ENCODE measurements at regions not wholly inside any gene's neighbourhood (a gene's known extent, or its start where the extent isn't known, plus 50 kb on each side); places are given as distances from the start of the nearest gene placed in this dataset.
"Not testable (repeated sequence)": the region's sequence is repeated elsewhere in the genome, so short reads cannot be mapped to it uniquely, and the experiment has no call there.

DNA sequence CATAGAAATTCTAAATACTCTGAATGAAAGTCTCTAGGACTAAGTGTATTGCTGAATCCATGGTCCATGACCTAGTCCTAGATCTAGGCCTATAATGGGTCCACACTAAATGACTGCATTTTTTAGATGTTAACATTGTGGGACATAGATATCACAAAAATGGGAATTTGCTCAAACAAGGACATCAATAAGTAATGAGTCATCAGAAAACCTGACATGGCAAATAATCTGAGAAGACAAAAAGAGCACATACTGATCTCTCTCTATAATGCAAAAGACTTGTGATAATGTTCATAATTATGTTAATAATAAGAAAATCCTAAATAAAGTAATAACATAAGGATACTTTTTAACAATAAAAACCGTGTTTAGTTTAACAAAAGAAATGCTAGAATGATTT, 1168.4 kb downstream of the FSCB start:
- TF ChIP-seq, protein P1, sequence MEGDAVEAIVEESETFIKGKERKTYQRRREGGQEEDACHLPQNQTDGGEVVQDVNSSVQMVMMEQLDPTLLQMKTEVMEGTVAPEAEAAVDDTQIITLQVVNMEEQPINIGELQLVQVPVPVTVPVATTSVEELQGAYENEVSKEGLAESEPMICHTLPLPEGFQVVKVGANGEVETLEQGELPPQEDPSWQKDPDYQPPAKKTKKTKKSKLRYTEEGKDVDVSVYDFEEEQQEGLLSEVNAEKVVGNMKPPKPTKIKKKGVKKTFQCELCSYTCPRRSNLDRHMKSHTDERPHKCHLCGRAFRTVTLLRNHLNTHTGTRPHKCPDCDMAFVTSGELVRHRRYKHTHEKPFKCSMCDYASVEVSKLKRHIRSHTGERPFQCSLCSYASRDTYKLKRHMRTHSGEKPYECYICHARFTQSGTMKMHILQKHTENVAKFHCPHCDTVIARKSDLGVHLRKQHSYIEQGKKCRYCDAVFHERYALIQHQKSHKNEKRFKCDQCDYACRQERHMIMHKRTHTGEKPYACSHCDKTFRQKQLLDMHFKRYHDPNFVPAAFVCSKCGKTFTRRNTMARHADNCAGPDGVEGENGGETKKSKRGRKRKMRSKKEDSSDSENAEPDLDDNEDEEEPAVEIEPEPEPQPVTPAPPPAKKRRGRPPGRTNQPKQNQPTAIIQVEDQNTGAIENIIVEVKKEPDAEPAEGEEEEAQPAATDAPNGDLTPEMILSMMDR (IDR thresholded peaks at IDR 0.05): no peak
- TF ChIP-seq TCF7L2 (IDR thresholded peaks at IDR 0.05; ENCODE audit: low read depth, low read length): no peak
- no peak for TF ChIP-seq REST (IDR thresholded peaks at IDR 0.05; ENCODE audit: insufficient read depth in 1 of 2, low read depth in 2 of 2, low read length in 1 of 2)
- no peak for TF ChIP-seq POLR2AphosphoS5 (IDR thresholded peaks at IDR 0.05; ENCODE audit: low read depth, low read length)
- TF ChIP-seq SIN3A (IDR thresholded peaks at IDR 0.05; ENCODE audit: borderline replicate concordance, insufficient read depth, low read depth, low read length): no peak
- no peak overlapping the region for H3K4me3 ChIP-seq (ENCODE audit: low read depth in 2 of 2, low read length in 2 of 2)
- no peaks in the 10 kb centered on the region for H3K9me3 ChIP-seq (ENCODE audit: control insufficient read depth, insufficient read depth, low read depth, low read length)
- in situ Hi-C loops (cut with HindIII; ENCODE audit: low pct_unique_long_range_greater_than_20kb, low sequenced_read_pairs): no loop called here
- DNase-seq (ENCODE audit: low read depth, low spot score) (no peak), ATAC-seq (no peak)
- H3K27me3 ChIP-seq (ENCODE audit: control insufficient read depth, insufficient read depth, low read length): no peaks in the 10 kb centered on the region
- ChIA-PET POLR2A (no interaction called here), CTCF (no interaction called here)
- H3K36me3 ChIP-seq (ENCODE audit: control insufficient read depth, insufficient read depth, low read length): no peaks in the 10 kb centered on the region
- H3K4me1 ChIP-seq (ENCODE audit: control insufficient read depth, insufficient read depth, low read length): no peaks in the 10 kb centered on the region
- no TSS peak for BruUV-seq (replicated peaks)
- H3K27ac ChIP-seq (ENCODE audit: low read length): no peak overlapping the region
- intact Hi-C loops (cut with micrococcal nuclease; ENCODE audit: unreplicated experiment): no loop called here

- Histone ChIP-seq H3K27me3 (ENCODE audit: control insufficient read depth, insufficient read depth, low read length) (no peaks in the 10 kb centered on the region), H3K4me3 (ENCODE audit: low read depth in 2 of 2, low read length in 2 of 2) (no peak overlapping the region), H3K9me3 (ENCODE audit: control insufficient read depth, insufficient read depth, low read depth, low read length) (no peaks in the 10 kb centered on the region), H3K4me1 (ENCODE audit: control insufficient read depth, insufficient read depth, low read length) (no peaks in the 10 kb centered on the region), H3K36me3 (ENCODE audit: control insufficient read depth, insufficient read depth, low read length) (no peaks in the 10 kb centered on the region), H3K27ac (ENCODE audit: low read length) (no peak overlapping the region)
- no peak for DNase-seq (ENCODE audit: low read depth, low spot score)
- intact Hi-C loops (cut with micrococcal nuclease; ENCODE audit: unreplicated experiment) (no loop called here), in situ Hi-C loops (cut with HindIII; ENCODE audit: low pct_unique_long_range_greater_than_20kb, low sequenced_read_pairs) (no loop called here)
- no peak for ATAC-seq
- no TSS peak for BruUV-seq (replicated peaks)
- CTCF ChIA-PET: no interaction called here
- TF ChIP-seq SIN3A (IDR thresholded peaks at IDR 0.05; ENCODE audit: borderline replicate concordance, insufficient read depth, low read depth, low read length) (no peak), REST (IDR thresholded peaks at IDR 0.05; ENCODE audit: insufficient read depth in 1 of 2, low read depth in 2 of 2, low read length in 1 of 2) (no peak), POLR2AphosphoS5 (IDR thresholded peaks at IDR 0.05; ENCODE audit: low read depth, low read length) (no peak), TCF7L2 (IDR thresholded peaks at IDR 0.05; ENCODE audit: low read depth, low read length) (no peak)
- TF ChIP-seq, protein P1 (IDR thresholded peaks at IDR 0.05): no peak
- POLR2A ChIA-PET: no interaction called here
Measured at GRCh38 chr14:43336351-43336750, 1170.7 kb downstream of the FSCB start.

GRCh38 chr14:43326501-43327407, 1180.3 kb downstream of the FSCB start:
- H3K27me3 ChIP-seq (ENCODE audit: control insufficient read depth, insufficient read depth, low read length); BruUV-seq (replicated peaks); H3K9me3 ChIP-seq (ENCODE audit: control insufficient read depth, insufficient read depth, low read depth, low read length); H3K4me3 ChIP-seq (ENCODE audit: low read depth in 2 of 2, low read length in 2 of 2); H3K4me1 ChIP-seq (ENCODE audit: control insufficient read depth, insufficient read depth, low read length); H3K27ac ChIP-seq (ENCODE audit: low read length); CTCF ChIA-PET; intact Hi-C loops (cut with micrococcal nuclease; ENCODE audit: unreplicated experiment); H3K36me3 ChIP-seq (ENCODE audit: control insufficient read depth, insufficient read depth, low read length); POLR2A ChIA-PET; ATAC-seq; in situ Hi-C loops (cut with HindIII; ENCODE audit: low pct_unique_long_range_greater_than_20kb, low sequenced_read_pairs); DNase-seq (ENCODE audit: low read depth, low spot score): not testable (repeated sequence)

Measured in Panc1 (cell line).